ENCODE measurements at regions not wholly inside any gene's neighbourhood (a gene's known extent, or its start where the extent isn't known, plus 50 kb on each side); places are given as distances from the start of the nearest gene placed in this dataset.

DNA sequence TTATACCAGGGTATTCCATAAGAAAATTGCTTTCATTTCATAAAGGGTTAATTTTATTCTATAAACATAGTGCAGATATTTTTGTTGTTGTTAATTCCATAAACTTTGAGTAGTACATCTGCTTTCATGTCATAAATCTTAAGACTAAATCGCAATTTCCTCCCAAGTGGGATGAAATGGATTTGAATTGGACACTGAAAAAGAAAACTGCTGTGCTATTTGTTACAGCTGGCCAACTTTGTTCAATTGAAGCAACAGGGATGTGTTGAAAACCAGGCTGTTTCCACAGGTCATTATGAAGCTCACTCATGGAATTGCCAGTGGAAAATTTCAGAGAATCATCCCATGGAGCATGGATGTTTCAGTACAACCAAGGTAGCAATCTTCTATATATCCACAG lies 252.5 kb upstream of the RGS18 start:
- no peak overlapping the region for H3K14ac ChIP-seq (ENCODE audit: insufficient read depth, low read length)
- H4K5ac ChIP-seq (ENCODE audit: insufficient read length, low read depth, low read length): no peak overlapping the region
- H2BK120ac ChIP-seq (ENCODE audit: low read depth, low read length, poor library complexity, severe bottlenecking): no peak overlapping the region
- H3K23me2 ChIP-seq (ENCODE audit: insufficient read length, low read depth, low read length, poor library complexity, severe bottlenecking): no peaks in the 10 kb centered on the region
- H2BK12ac ChIP-seq (ENCODE audit: insufficient read length, low read depth, low read length): no peak overlapping the region
- no peaks in the 10 kb centered on the region for H3K27me3 ChIP-seq (ENCODE audit: insufficient read depth, low read length)
- Mint-ChIP-seq H3K27ac (no peak overlapping the region), H3K36me3 (ENCODE audit: insufficient read depth in 1 of 3, low read depth in 3 of 3) (peaks cover 21 to 36% (median 23%) of the 10 kb centered on the region in 3 experiments), H3K9me3 (peaks cover 20 to 27% of the 10 kb centered on the region in 2 experiments), H3K4me1 (peaks cover 12 to 16% of the 10 kb centered on the region in 2 experiments), H3K27me3 (ENCODE audit: low read depth) (no peaks in the 10 kb centered on the region), H3K4me3 (no peak overlapping the region)
- no peaks in the 10 kb centered on the region for H3K79me2 ChIP-seq (ENCODE audit: insufficient read depth, low read length)
- H3K4me2 ChIP-seq (ENCODE audit: insufficient read depth, insufficient read length, low read length): no peak overlapping the region
- H2BK20ac ChIP-seq (ENCODE audit: low read depth, low read length, poor library complexity, severe bottlenecking): no peak overlapping the region
- H3K56ac ChIP-seq (ENCODE audit: insufficient read length, low read depth, low read length): no peak overlapping the region
- no peak overlapping the region for H2AK5ac ChIP-seq (ENCODE audit: insufficient read length, low read length)
- H4K8ac ChIP-seq (replicated peaks; ENCODE audit: insufficient read length, low read depth, low read length): no peak overlapping the region
- H3K23ac ChIP-seq (ENCODE audit: insufficient read length, low read depth, low read length): no peak overlapping the region
- no peak overlapping the region for H3T11ph ChIP-seq (ENCODE audit: low read length)
- H2AFZ ChIP-seq (ENCODE audit: low read length): no peak overlapping the region
- no peaks in the 10 kb centered on the region for H3K4me1 ChIP-seq (ENCODE audit: insufficient read depth, low read length)
- H3K9ac ChIP-seq (ENCODE audit: extremely low read depth, insufficient read length, low read length): no peak overlapping the region
- no peaks in the 10 kb centered on the region for H3K79me1 ChIP-seq (ENCODE audit: insufficient read depth, low read depth, low read length, poor library complexity, severe bottlenecking)
- H2BK15ac ChIP-seq (ENCODE audit: low read depth, low read length): no peak overlapping the region
- no peak overlapping the region for H4K91ac ChIP-seq (ENCODE audit: insufficient read length, low read depth, low read length)
- H4K20me1 ChIP-seq (ENCODE audit: control insufficient read depth, insufficient read depth, insufficient read length): no peaks in the 10 kb centered on the region
- H3K18ac ChIP-seq (ENCODE audit: insufficient read length, low read depth, low read length): no peak overlapping the region
- no peak overlapping the region for H2BK5ac ChIP-seq (ENCODE audit: insufficient read length, low read length)
- no peak for TF ChIP-seq CTCF (conservative IDR thresholded peaks at IDR 0.05)
- no CpG with 5 or more reads among the region's 1 CpG for WGBS (ENCODE audit: extremely low coverage, insufficient read length, low lambda C conversion rate)
- no peaks in the 10 kb centered on the region for H3K9me3 ChIP-seq (ENCODE audit: control insufficient read depth, low read depth, low read length)
- H3K4ac ChIP-seq (ENCODE audit: low read depth, low read length): no peak overlapping the region
- no peak for DNase-seq
- H3K27ac ChIP-seq (ENCODE audit: insufficient read length, low read depth, low read length): no peak overlapping the region
